HS-5 (cell line): ENCODE measurements at regions not wholly inside any gene's neighbourhood (a gene's known extent, or its start where the extent isn't known, plus 50 kb on each side); places are given as distances from the start of the nearest gene placed in this dataset.
"Not testable (repeated sequence)": the region's sequence is repeated elsewhere in the genome, so short reads cannot be mapped to it uniquely, and the experiment has no call there.

ENCODE experiments used
- DNase-seq: peaks from one replicate; pipeline ENCODE4 v3.0.0-alpha.2; 2012; ENCODE audit warnings: low read depth

GRCh38 chr17:27209316-27209715, 84.6 kb upstream of the WSB1 start:
- no peak for DNase-seq

- DNase-seq, result not testable (repeated sequence)
Measured at GRCh38 chr17:27210809-27211208, 83.1 kb upstream of the WSB1 start.

- DNase-seq, result no peak
Measured at GRCh38 chr17:27216836-27217235, 77.1 kb upstream of the WSB1 start.

GRCh38 chr17:27217631-27218030, 76.3 kb upstream of the WSB1 start:
- DNase-seq, result no peak

GRCh38 chr17:27218041-27218440, 75.9 kb upstream of the WSB1 start:
- no peak for DNase-seq

- DNase-seq, result no peak
Measured at GRCh38 chr17:27218719-27219488, 75.0 kb upstream of the WSB1 start.

- no peak for DNase-seq
Measured at GRCh38 chr17:27222515-27222914, 71.4 kb upstream of the WSB1 start.

GRCh38 chr17:27224526-27225315, 69.2 kb upstream of the WSB1 start:
- DNase-seq, result no peak

GRCh38 chr17:27226611-27227230, 67.2 kb upstream of the WSB1 start:
- DNase-seq, result no peak

GRCh38 chr17:27230996-27231395, 62.9 kb upstream of the WSB1 start:
- DNase-seq, result no peak

- DNase-seq, result no peak
Measured at GRCh38 chr17:27232328-27232727, 61.6 kb upstream of the WSB1 start.

GRCh38 chr17:27233059-27233458, 60.9 kb upstream of the WSB1 start:
- no peak for DNase-seq

GRCh38 chr17:27233776-27234175, 60.1 kb upstream of the WSB1 start:
- DNase-seq, result no peak

- no peak for DNase-seq
Measured at GRCh38 chr17:27236717-27237315, 57.1 kb upstream of the WSB1 start.

- DNase-seq, result no peak
Measured at GRCh38 chr17:27237890-27238289, 56.0 kb upstream of the WSB1 start.

GRCh38 chr17:27239046-27239445, 54.9 kb upstream of the WSB1 start:
- no peak for DNase-seq

- no peak for DNase-seq
Measured at GRCh38 chr17:27239584-27239983, 54.3 kb upstream of the WSB1 start.

GRCh38 chr17:27240086-27240801, 53.7 kb upstream of the WSB1 start:
- no peak for DNase-seq

GRCh38 chr17:27240802-27241155, 53.1 kb upstream of the WSB1 start:
- DNase-seq, result no peak

GRCh38 chr17:27241346-27241946, 52.5 kb upstream of the WSB1 start:
- no peak for DNase-seq

GRCh38 chr17:27242951-27243350, 51.0 kb upstream of the WSB1 start:
- DNase-seq, result no peak

- DNase-seq, result no peak
Measured at GRCh38 chr17:27244011-27244410, 49.9 kb upstream of the WSB1 start.
